Natural killer cell (primary cell): ENCODE measurements at regions not wholly inside any gene's neighbourhood (a gene's known extent, or its start where the extent isn't known, plus 50 kb on each side); places are given as distances from the start of the nearest gene placed in this dataset.

ENCODE experiments used
- ATAC-seq, 3 donors: fragments of 150-1000 bp in 2 of 3; fragments of 200-7000 bp in 1 of 3; cut with Tn5 transposase; 1 replicate in 1 of 3; 2 replicates in 2 of 3; pipeline ENCODE4 v1.10.0; 2021; ENCODE audit warnings: mild to moderate bottlenecking in 2 of 3, moderate library complexity in 2 of 3
- DNase-seq, 2 donors: peaks; one replicate each; pipeline versions ENCODE4 v3.0.0 to v3.0.0-alpha.2; 2013 to 2021; ENCODE audit warnings: mixed read lengths in 1 of 2
- H3K27ac ChIP-seq: one replicate; pipeline ENCODE4 v1.5.1; 2013; ENCODE audit warnings: mild to moderate bottlenecking, low read length
- H3K27me3 ChIP-seq: one replicate; pipeline ENCODE4 v1.6.1; 2013; ENCODE audit warnings: low read length; ENCODE audit not compliant: control insufficient read depth, insufficient read depth
- H3K36me3 ChIP-seq: one replicate; pipeline ENCODE4 v1.6.1; 2013; ENCODE audit warnings: low read length; ENCODE audit not compliant: control insufficient read depth, insufficient read depth
- H3K4me1 ChIP-seq: one replicate; pipeline ENCODE4 v1.6.1; 2013; ENCODE audit warnings: low read length; ENCODE audit not compliant: control insufficient read depth, insufficient read depth
- H3K4me3 ChIP-seq: one replicate; pipeline ENCODE4 v1.5.1; 2013; ENCODE audit warnings: low read length
- H3K9me3 ChIP-seq: one replicate; pipeline ENCODE4 v1.6.1; 2013; ENCODE audit warnings: low read length; ENCODE audit not compliant: control insufficient read depth, insufficient read depth
- H3K27ac Mint-ChIP-seq, 2 donors: one replicate each; pipeline ENCODE4 v1.8.0; 2022; ENCODE audit warnings: mild to moderate bottlenecking in 2 of 2, mixed read lengths in 2 of 2, moderate library complexity in 1 of 2
- H3K27me3 Mint-ChIP-seq, 2 donors: one replicate each; pipeline ENCODE4 v1.8.0; 2022; ENCODE audit warnings: low read depth in 2 of 2, mixed read lengths in 2 of 2
- H3K36me3 Mint-ChIP-seq: one replicate; pipeline ENCODE4 v1.8.0; 2022; ENCODE audit warnings: mixed read lengths
- H3K4me1 Mint-ChIP-seq, 2 donors: one replicate each; pipeline ENCODE4 v1.8.0; 2022; ENCODE audit warnings: mixed read lengths in 2 of 2
- H3K4me3 Mint-ChIP-seq: one replicate; pipeline ENCODE4 v1.8.0; 2022; ENCODE audit warnings: mild to moderate bottlenecking, moderate library complexity, mixed read lengths
- H3K9me3 Mint-ChIP-seq, 2 donors: one replicate each; pipeline ENCODE4 v1.8.0; 2022; ENCODE audit warnings: mixed read lengths in 2 of 2
- WGBS: methylation state at CpG from one replicate; pipeline ENCODE4 v1.1.7; 2013; ENCODE audit warnings: missing lambda C conversion rate; ENCODE audit not compliant: insufficient coverage; 5-methylcytosine and 5-hydroxymethylcytosine counted together
- intact Hi-C: fragments of 100-400 bp; cut with micrococcal nuclease; formaldehyde crosslinking; loops from one replicate; pipeline ENCODE4 v1.14.2; 2022
- TF ChIP-seq, protein P1 (sequence below): fragments of 200-600 bp; IDR thresholded peaks from one replicate; pipeline ENCODE4 v1.8.0; 2022; ENCODE audit warnings: antibody characterized with exemption

DNA sequence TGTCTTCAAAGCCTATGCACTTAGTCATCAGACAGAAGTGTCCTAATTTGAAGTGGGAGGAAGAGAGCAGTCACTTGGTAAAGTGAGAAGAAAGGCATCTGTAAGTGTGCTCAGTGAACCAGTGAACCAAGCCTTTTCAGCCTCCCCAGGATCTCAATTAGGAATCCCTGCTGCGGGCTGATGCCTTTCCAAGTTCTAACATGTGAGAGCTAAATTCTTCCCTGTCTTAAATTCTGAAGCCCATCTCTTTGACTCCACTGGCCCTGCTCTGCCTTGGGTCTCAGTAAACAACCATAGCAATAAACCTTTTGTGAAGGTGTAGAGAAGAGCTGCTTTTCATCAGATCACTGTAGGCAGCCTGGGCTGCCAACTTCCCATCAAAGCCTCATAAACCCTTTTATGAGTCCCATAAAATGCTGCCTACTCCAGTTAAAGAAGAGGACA lies 701.2 kb upstream of the LCORL start:
- Mint-ChIP-seq H3K4me3 (no peak overlapping the region), H3K27me3 (no peaks in the 10 kb centered on the region), H3K9me3 (peaks cover 14 to 19% of the 10 kb centered on the region in 2 donors), H3K36me3 (no peaks in the 10 kb centered on the region), H3K27ac (no peak overlapping the region), H3K4me1 (no peaks in the 10 kb centered on the region)
- intact Hi-C loops = no loop called here
- no peak overlapping the region for H3K4me3 ChIP-seq
- no peaks in the 10 kb centered on the region for H3K9me3 ChIP-seq
- H3K4me1 ChIP-seq = no peaks in the 10 kb centered on the region
- TF ChIP-seq, protein P1, sequence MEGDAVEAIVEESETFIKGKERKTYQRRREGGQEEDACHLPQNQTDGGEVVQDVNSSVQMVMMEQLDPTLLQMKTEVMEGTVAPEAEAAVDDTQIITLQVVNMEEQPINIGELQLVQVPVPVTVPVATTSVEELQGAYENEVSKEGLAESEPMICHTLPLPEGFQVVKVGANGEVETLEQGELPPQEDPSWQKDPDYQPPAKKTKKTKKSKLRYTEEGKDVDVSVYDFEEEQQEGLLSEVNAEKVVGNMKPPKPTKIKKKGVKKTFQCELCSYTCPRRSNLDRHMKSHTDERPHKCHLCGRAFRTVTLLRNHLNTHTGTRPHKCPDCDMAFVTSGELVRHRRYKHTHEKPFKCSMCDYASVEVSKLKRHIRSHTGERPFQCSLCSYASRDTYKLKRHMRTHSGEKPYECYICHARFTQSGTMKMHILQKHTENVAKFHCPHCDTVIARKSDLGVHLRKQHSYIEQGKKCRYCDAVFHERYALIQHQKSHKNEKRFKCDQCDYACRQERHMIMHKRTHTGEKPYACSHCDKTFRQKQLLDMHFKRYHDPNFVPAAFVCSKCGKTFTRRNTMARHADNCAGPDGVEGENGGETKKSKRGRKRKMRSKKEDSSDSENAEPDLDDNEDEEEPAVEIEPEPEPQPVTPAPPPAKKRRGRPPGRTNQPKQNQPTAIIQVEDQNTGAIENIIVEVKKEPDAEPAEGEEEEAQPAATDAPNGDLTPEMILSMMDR = no peak
- ATAC-seq (no peak), DNase-seq (no peak)
- 0% methylated on average over 1 of the region's 1 CpG for WGBS
- no peaks in the 10 kb centered on the region for H3K36me3 ChIP-seq
- no peak overlapping the region for H3K27ac ChIP-seq
- H3K27me3 ChIP-seq = no peaks in the 10 kb centered on the region

DNA sequence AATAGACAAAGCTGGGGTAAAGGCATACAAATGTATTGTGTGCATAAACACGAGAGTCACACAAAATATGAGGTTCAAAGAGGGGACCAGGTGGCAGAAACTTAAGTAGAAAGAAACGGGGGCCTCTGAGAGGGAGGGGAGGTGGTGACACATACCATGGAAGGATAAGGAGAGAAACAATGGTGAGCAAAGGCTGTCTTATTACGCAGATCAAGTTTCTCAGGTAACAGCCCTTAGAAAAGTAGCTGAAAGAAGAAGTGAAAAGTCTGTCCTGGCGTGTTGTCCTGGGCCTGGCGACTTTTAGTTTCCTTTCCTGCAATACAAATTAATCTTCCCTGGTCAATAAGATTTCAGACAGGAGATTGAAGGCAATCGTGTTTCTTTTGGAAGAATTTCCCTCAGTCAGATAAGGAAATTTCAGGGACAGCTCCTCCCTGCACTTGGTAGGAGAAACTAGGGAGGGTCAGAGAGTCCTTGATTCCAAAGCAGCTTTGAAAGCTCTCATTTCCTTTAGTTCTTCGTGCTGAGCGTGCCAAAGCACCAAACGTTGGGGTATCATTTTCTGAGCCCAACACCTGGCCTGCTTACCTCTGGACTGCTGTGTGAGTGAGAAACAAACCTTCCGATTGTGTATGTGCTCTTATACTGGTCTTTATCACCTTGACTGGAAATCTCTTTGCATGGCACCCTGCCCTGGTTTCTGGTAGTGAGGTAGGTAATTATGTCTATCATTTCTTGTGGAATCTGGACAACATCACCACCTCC lies 676.7 kb upstream of the LCORL start:
- Histone ChIP-seq H3K4me3 (no peak overlapping the region), H3K27ac (no peak overlapping the region), H3K36me3 (no peaks in the 10 kb centered on the region), H3K4me1 (no peaks in the 10 kb centered on the region), H3K9me3 (no peaks in the 10 kb centered on the region), H3K27me3 (no peaks in the 10 kb centered on the region)
- Mint-ChIP-seq H3K27me3 (no peaks in the 10 kb centered on the region), H3K4me1 (no peaks in the 10 kb centered on the region), H3K4me3 (no peak overlapping the region), H3K27ac (no peak overlapping the region), H3K36me3 (no peaks in the 10 kb centered on the region), H3K9me3 (peaks cover 4 to 10% of the 10 kb centered on the region in 2 donors)
- no peak for ATAC-seq
- DNase-seq = no peak
- TF ChIP-seq, protein P1 = no peak
- intact Hi-C loops = no loop called here
- WGBS = 68% methylated on average over 10 of the region's 10 CpGs

DNA sequence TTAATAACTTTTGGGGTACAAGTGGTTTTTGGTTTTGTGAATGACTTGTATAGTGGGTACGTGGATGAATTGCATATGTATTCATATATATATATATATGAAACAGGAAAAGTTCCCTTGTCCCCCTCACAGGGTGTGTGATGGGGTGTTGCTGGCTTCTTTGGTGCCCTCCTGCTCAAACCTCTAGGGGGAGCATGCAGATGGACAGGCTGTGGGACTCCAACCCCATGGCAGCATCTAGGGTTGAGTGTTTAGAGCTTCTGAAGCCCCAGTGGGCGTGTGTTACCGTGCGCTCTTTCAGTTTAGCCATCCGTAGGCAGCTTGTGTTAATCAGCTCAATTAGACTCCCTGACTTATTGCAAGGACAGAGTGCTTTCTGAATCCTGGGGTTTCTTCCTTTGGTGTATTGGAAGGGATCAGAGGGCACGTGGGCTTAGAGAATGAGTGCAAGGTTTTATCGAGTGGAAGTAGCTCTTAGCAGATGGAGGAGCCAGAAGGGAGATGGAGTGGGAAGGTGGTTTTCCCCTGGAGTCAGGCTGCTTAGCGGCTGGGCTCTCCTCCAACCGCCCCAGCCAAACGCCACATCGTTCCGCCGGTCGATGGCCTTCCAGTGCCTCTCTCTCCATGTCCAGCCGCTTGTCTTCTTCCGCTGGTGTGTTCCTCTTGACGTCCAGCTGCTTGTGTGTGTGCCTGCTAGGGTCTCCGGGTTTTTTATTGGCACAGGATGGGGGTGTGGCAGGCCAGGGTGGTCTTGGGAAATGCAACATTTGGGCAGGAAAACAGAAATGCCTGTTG lies 674.4 kb upstream of the LCORL start:
- no peaks in the 10 kb centered on the region for H3K27me3 Mint-ChIP-seq
- WGBS = 93% methylated on average over 17 of the region's 18 CpGs

More for the DNA sequence above, 674.4 kb upstream of the LCORL start:
- H3K27ac ChIP-seq = no peak overlapping the region
- H3K36me3 Mint-ChIP-seq = no peaks in the 10 kb centered on the region
- no peaks in the 10 kb centered on the region for H3K4me1 ChIP-seq
- no peaks in the 10 kb centered on the region for H3K36me3 ChIP-seq
- TF ChIP-seq, protein P1 = no peak
- H3K9me3 Mint-ChIP-seq = peaks cover 0 to 5% of the 10 kb centered on the region in 2 donors
- ATAC-seq (no peak), DNase-seq (no peak)
- H3K9me3 ChIP-seq = no peaks in the 10 kb centered on the region
- intact Hi-C loops = no loop called here
- no peak overlapping the region for H3K4me3 ChIP-seq
- H3K4me1 Mint-ChIP-seq = no peaks in the 10 kb centered on the region
- H3K27ac Mint-ChIP-seq = no peak overlapping the region
- H3K27me3 ChIP-seq = no peaks in the 10 kb centered on the region
- H3K4me3 Mint-ChIP-seq = no peak overlapping the region
